ENCODE measurements at regions not wholly inside any gene's neighbourhood (a gene's known extent, or its start where the extent isn't known, plus 50 kb on each side); places are given as distances from the start of the nearest gene placed in this dataset.

DNA sequence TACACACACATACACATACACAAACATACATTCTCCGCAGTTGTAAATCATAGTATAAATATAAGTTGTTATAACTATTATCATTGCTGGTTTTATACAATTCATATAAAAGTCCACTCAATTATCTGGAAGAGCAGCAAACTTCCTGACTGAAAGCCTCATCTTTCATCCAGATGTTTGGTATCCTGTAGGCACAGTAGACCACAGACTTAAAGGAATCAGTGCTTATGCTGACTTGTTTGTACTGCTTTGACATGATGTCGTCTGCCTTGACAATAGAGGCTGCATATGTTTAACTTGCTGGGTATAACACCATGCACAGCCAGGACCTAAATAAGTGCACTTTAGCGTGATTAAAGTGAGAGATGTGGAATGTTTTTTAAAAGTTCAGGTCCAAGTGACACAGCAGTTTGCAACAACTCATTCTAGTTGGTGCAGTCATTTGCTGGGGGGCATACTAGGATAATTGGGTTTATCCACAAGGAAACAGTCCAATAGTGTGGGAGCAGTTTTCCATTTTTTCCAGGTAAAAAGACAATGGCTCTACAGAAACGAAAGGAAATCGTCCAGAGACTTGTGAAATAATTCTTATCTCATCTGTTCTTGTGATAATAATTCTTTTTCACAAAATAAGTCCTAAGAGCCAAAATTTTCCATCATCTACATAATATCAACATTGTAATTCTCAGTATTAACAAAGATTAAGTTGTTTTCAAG, 110.3 kb upstream of the TSPAN2 start:
- no peak for TF ChIP-seq EP300 (IDR thresholded peaks at IDR 0.05)
- TF ChIP-seq POLR2A (IDR thresholded peaks at IDR 0.05), result no peak
